H1 (cell line): ENCODE measurements at regions not wholly inside any gene's neighbourhood (a gene's known extent, or its start where the extent isn't known, plus 50 kb on each side); places are given as distances from the start of the nearest gene placed in this dataset.

Experiments
- CTCF ChIA-PET: fragments of 300-600 bp; sonication (Branson Sonifier 250); formaldehyde crosslinking; loops from one replicate; lab custom pipeline; 2021; ENCODE audit not compliant: partially characterized antibody; lab: Charles Lee
- POLR2A ChIA-PET: fragments of 300-600 bp; sonication (Branson Sonifier 250); formaldehyde crosslinking; loops from one replicate; lab custom pipeline; 2021; ENCODE audit warnings: inconsistent platforms; ENCODE audit not compliant: partially characterized antibody; lab: Charles Lee
- DNase-seq, 2 experiments: peaks; one replicate each; pipeline versions ENCODE4 v3.0.0 to v3.0.0-alpha.2; 2010 to 2022; ENCODE audit warnings: low spot score in 2 of 2, low read depth in 1 of 2, mixed read lengths in 1 of 2
- FAIRE-seq: peaks from 2 replicates; lab custom pipeline; 2011; peaks lifted over from hg19 to GRCh38; lab: Jason Lieb, UNC
- H2AFZ ChIP-seq: 2 replicates; pipeline ENCODE4 v1.8.1; 2012; ENCODE audit warnings: low read length, inconsistent platforms
- H2AK5ac ChIP-seq: 2 replicates; pipeline ENCODE4 v1.6.1; 2013; ENCODE audit warnings: low read depth, low read length
- H2BK120ac ChIP-seq: replicated peaks from 2 replicates; pipeline ENCODE3; 2013; ENCODE audit warnings: low read depth, low read length, inconsistent platforms
- H2BK12ac ChIP-seq: 2 replicates; pipeline ENCODE4 v1.6.1; 2013; ENCODE audit warnings: low read depth, low read length
- H2BK15ac ChIP-seq: 2 replicates; pipeline ENCODE4 v1.6.1; 2013; ENCODE audit warnings: low read length
- H2BK20ac ChIP-seq: 2 replicates; pipeline ENCODE4 v1.6.1; 2013; ENCODE audit warnings: low read length
- H2BK5ac ChIP-seq: 2 replicates; pipeline ENCODE4 v1.6.1; 2013; ENCODE audit warnings: low read depth, low read length
- H3K14ac ChIP-seq: 2 replicates; pipeline ENCODE4 v1.6.1; 2013; ENCODE audit warnings: inconsistent platforms; ENCODE audit not compliant: insufficient read length
- H3K18ac ChIP-seq: 2 replicates; pipeline ENCODE4 v1.6.1; 2013; ENCODE audit warnings: low read length; ENCODE audit errors: extremely low read depth
- H3K23ac ChIP-seq: 2 replicates; pipeline ENCODE4 v1.6.1; 2013; ENCODE audit warnings: inconsistent platforms; ENCODE audit not compliant: insufficient read length
- H3K23me2 ChIP-seq: 2 replicates; pipeline ENCODE4 v1.6.1; 2013; ENCODE audit warnings: low read depth, low read length
- H3K27ac ChIP-seq: 2 replicates; pipeline ENCODE4 v1.6.1; 2011; ENCODE audit warnings: low read depth, low read length, inconsistent platforms
- H3K27me3 ChIP-seq, 4 experiments: replicated peaks in 1 of 4; 1 replicate in 1 of 4; 2 replicates in 3 of 4; pipeline versions ENCODE4 v1.6.1 to v1.8.1; 2011 to 2013; ENCODE audit warnings: low read length in 3 of 4, mild to moderate bottlenecking in 3 of 4, inconsistent platforms in 2 of 4, mixed read lengths in 2 of 4, moderate library complexity in 1 of 4; ENCODE audit not compliant: control insufficient read depth in 3 of 4, insufficient read depth in 3 of 4; ENCODE audit errors: extremely low read depth in 1 of 4
- H3K36me3 ChIP-seq, 4 experiments: 2 replicates each; pipeline versions ENCODE4 v1.6.1 to v1.8.1; 2011 to 2013; ENCODE audit warnings: mild to moderate bottlenecking in 4 of 4, low read length in 3 of 4, moderate library complexity in 2 of 4, control low read depth in 1 of 4, inconsistent platforms in 1 of 4; ENCODE audit not compliant: insufficient read depth in 4 of 4, control insufficient read depth in 2 of 4
- H3K4ac ChIP-seq: replicated peaks from 2 replicates; pipeline ENCODE3; 2013; ENCODE audit warnings: low read length, low read depth, mixed read lengths, inconsistent platforms; ENCODE audit not compliant: insufficient read length
- H3K4me1 ChIP-seq, 4 experiments: replicated peaks in 1 of 4; 1 replicate in 1 of 4; 2 replicates in 3 of 4; pipeline versions ENCODE4 v1.6.1 to v1.8.1; 2011 to 2013; ENCODE audit warnings: low read length in 3 of 4, inconsistent platforms in 2 of 4, mixed read lengths in 1 of 4; ENCODE audit not compliant: insufficient read depth in 4 of 4, control insufficient read depth in 3 of 4
- H3K4me2 ChIP-seq, 2 experiments: 2 replicates each; pipeline versions ENCODE4 v1.6.1 to v1.8.1; 2011 to 2013; ENCODE audit warnings: low read depth in 2 of 2, low read length in 2 of 2, control low read depth in 1 of 2, inconsistent platforms in 1 of 2, mild to moderate bottlenecking in 1 of 2; ENCODE audit not compliant: insufficient read depth in 1 of 2
- H3K4me3 ChIP-seq, 4 experiments: fragments of 200-600, 300-600 bp in 1 of 4; sonication (generic), shearing (Covaris generic), sonication (Bioruptor Twin) in 1 of 4; 2 replicates each; pipeline versions ENCODE4 v1.5.1 to v1.8.1; 2011 to 2016; ENCODE audit warnings: low read length in 4 of 4, low read depth in 3 of 4, control low read depth in 2 of 4, inconsistent platforms in 2 of 4, mild to moderate bottlenecking in 2 of 4, mixed read lengths in 1 of 4, moderate library complexity in 1 of 4; ENCODE audit not compliant: insufficient read depth in 2 of 4; ENCODE audit errors: extremely low read depth in 1 of 4
- H3K56ac ChIP-seq: replicated peaks from 2 replicates; pipeline ENCODE3; 2013; ENCODE audit warnings: low read depth, mild to moderate bottlenecking, mixed read lengths, low read length, inconsistent platforms; ENCODE audit not compliant: insufficient read length
- H3K79me1 ChIP-seq: 2 replicates; pipeline ENCODE4 v1.6.1; 2013; ENCODE audit warnings: low read depth, low read length, control low read depth
- H3K79me2 ChIP-seq, 2 experiments: 2 replicates each; pipeline versions ENCODE4 v1.6.1 to v1.8.1; 2012 to 2013; ENCODE audit warnings: low read length in 2 of 2, mild to moderate bottlenecking in 2 of 2, inconsistent platforms in 1 of 2; ENCODE audit not compliant: insufficient read depth in 2 of 2, control insufficient read depth in 1 of 2
- H3K9ac ChIP-seq, 4 experiments: replicated peaks in 1 of 4; 1 replicate in 1 of 4; 2 replicates in 3 of 4; pipeline versions ENCODE4 v1.6.1 to v1.8.1; 2011 to 2013; ENCODE audit warnings: low read depth in 3 of 4, low read length in 3 of 4, control low read depth in 2 of 4, mild to moderate bottlenecking in 2 of 4, moderate library complexity in 2 of 4, inconsistent platforms in 1 of 4; ENCODE audit errors: extremely low read depth in 1 of 4
- H3K9me3 ChIP-seq, 2 experiments: 2 replicates each; pipeline versions ENCODE4 v1.6.1 to v1.8.1; 2012 to 2013; ENCODE audit warnings: mild to moderate bottlenecking in 2 of 2, moderate library complexity in 2 of 2, control low read depth in 1 of 2, inconsistent platforms in 1 of 2, low read depth in 1 of 2, low read length in 1 of 2, mixed read lengths in 1 of 2; ENCODE audit not compliant: insufficient read depth in 2 of 2
- H4K20me1 ChIP-seq, 2 experiments: replicated peaks in 1 of 2; 2 replicates each; pipeline versions ENCODE3 to v1.8.1; 2011 to 2013; ENCODE audit warnings: inconsistent platforms in 2 of 2, low read length in 2 of 2, mild to moderate bottlenecking in 1 of 2; ENCODE audit not compliant: insufficient read depth in 2 of 2, control insufficient read depth in 1 of 2
- H4K5ac ChIP-seq: 2 replicates; pipeline ENCODE4 v1.6.1; 2013; ENCODE audit warnings: low read length, low read depth, mixed read lengths, inconsistent platforms; ENCODE audit not compliant: insufficient read length
- H4K8ac ChIP-seq: 2 replicates; pipeline ENCODE4 v1.8.0; 2013; ENCODE audit warnings: mild to moderate bottlenecking, moderate library complexity, low read length, inconsistent platforms; ENCODE audit not compliant: insufficient read depth; ENCODE audit errors: extremely low read depth
- H4K91ac ChIP-seq: replicated peaks from 2 replicates; pipeline ENCODE3; 2013; ENCODE audit warnings: low read length, mixed read lengths, inconsistent platforms; ENCODE audit not compliant: insufficient read length
- CBX8 ChIP-seq: fragments of 300-800, 300-1000 bp; sonication (generic); IDR thresholded peaks from 2 replicates; pipeline ENCODE4 v1.7.1; 2016; ENCODE audit warnings: low read depth, low read length, borderline replicate concordance
- CTBP2 ChIP-seq: IDR thresholded peaks from 2 replicates; pipeline ENCODE4 v1.7.0; 2011; ENCODE audit warnings: borderline replicate concordance, mild to moderate bottlenecking, moderate library complexity, mixed read lengths, low read length; ENCODE audit not compliant: insufficient read depth, insufficient read length
- POLR2A ChIP-seq, 2 experiments: IDR thresholded peaks; 1 replicate in 1 of 2; 2 replicates in 1 of 2; pipeline ENCODE4 v1.6.1; 2011; ENCODE audit warnings: low read depth in 2 of 2, low read length in 2 of 2, mild to moderate bottlenecking in 2 of 2; ENCODE audit errors: control extremely low read depth in 1 of 2
- RFX5 ChIP-seq: IDR thresholded peaks from 2 replicates; pipeline ENCODE4 v1.6.1; 2011; ENCODE audit warnings: low read depth, low read length, improper control_type of control experiment, borderline replicate concordance
- TAF7 ChIP-seq: optimal IDR thresholded peaks from 2 replicates; pipeline ENCODE3; 2011; ENCODE audit warnings: low read depth, mild to moderate bottlenecking, inconsistent platforms, low read length, moderate library complexity, borderline replicate concordance

DNA sequence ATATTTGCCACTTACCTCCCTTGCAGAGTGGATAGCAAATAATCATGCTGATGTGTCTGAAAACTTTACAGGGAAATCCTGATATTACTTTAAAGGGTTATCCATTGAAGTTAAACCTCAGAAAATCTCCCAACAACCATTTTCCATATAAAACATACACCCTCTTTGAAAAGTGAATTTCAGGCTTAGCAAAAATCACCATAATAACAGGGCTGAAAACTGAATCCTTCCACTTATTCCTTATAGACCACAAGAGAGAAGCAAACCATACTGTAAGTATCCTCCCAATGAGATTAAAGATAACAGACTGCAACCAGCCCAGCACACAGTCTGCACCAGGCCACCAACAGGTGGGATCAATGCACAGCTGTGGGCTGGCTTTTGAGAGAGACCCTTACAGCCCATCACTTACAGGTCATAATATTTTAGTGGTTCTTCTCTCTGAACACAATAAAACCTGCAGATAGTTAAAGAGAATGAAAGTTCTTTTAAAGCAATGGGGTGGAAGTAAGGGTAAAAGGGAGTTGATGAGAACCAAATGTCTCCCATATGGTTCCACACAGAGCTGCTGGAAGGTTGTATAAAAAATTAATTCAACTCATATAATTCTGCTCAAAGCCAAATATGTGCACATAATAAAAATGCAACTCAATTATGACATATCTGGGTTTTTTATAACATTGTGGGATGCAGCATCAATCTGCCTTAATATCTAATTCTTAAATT is 376.2 kb upstream of the GRAMD2B start:
- Histone ChIP-seq H3K4me1 (peaks cover 0 to 3% (median 0%) of the 10 kb centered on the region in 4 experiments; a peak in 2 of 7 replicates), H4K8ac (no peak overlapping the region), H3K4ac (no peak overlapping the region), H2AK5ac (no peak overlapping the region), H3K23ac (no peak overlapping the region), H2BK20ac (no peak overlapping the region), H3K4me3 (no peak overlapping the region), H3K18ac (no peak overlapping the region), H2AFZ (no peak overlapping the region), H2BK120ac (no peak overlapping the region), H4K5ac (no peak overlapping the region), H3K9ac (no peak overlapping the region), H3K27ac (no peak overlapping the region), H3K36me3 (no peaks in the 10 kb centered on the region), H3K23me2 (no peaks in the 10 kb centered on the region), H4K91ac (no peak overlapping the region), H3K4me2 (no peak overlapping the region), H3K14ac (no peak overlapping the region), H3K79me2 (no peaks in the 10 kb centered on the region), H3K9me3 (no peaks in the 10 kb centered on the region), H2BK15ac (no peak overlapping the region), H2BK12ac (no peak overlapping the region), H3K79me1 (no peaks in the 10 kb centered on the region), H3K27me3 (no peaks in the 10 kb centered on the region), H2BK5ac (no peak overlapping the region), H3K56ac (no peak overlapping the region), H4K20me1 (no peaks in the 10 kb centered on the region)
- POLR2A ChIA-PET, result no interaction called here
- TF ChIP-seq POLR2A (IDR thresholded peaks at IDR 0.05; ENCODE audit: control extremely low read depth in 1 of 2, low read depth in 2 of 2, low read length in 2 of 2) (no peak), TAF7 (no peak), CTBP2 (no peak), RFX5 (no peak), CBX8 (no peak)
- CTCF ChIA-PET, result no interaction called here
- DNase-seq, result no peak
- FAIRE-seq, result no peak
